Sigmoid colon (tissue), 3 donors: ENCODE measurements at regions not wholly inside any gene's neighbourhood (a gene's known extent, or its start where the extent isn't known, plus 50 kb on each side); places are given as distances from the start of the nearest gene placed in this dataset.

ENCODE experiments used
- POLR2A ChIP-seq, 2 donors: fragments of 450-650 bp; IDR thresholded peaks; one replicate each; pipeline ENCODE4 v1.6.1; 2016; ENCODE audit warnings: antibody characterized with exemption in 2 of 2, mild to moderate bottlenecking in 2 of 2, moderate library complexity in 2 of 2
- TF ChIP-seq, protein P1 (sequence below), 4 experiments: fragments of 450-650 bp in 3 of 4; fragments of 200-600 bp in 1 of 4; IDR thresholded peaks; one replicate each; pipeline ENCODE4 v1.5.1; 2016 to 2019; ENCODE audit warnings: antibody characterized with exemption in 4 of 4, mild to moderate bottlenecking in 3 of 4, moderate library complexity in 2 of 4

DNA sequence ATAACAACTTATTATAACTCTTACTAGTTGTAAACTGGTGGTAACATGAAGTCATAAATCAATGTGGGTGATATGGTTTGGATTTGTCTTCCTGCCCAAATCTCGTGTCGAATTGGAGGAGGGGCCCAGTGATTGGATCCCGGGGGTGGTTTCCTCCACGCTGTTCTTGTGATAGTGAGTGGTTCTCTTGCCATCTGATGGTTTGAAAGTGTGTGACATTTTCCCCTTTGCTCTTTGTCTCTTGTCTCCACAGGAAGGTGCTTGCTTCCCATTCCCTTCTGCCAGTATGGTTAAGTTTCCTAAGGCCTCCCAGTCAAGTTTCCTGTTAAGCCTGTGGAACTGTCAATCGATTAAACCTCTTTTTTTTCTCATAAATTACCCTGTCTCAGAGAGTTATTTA is 321.6 kb downstream of the DSEL start:
- TF ChIP-seq, protein P1, sequence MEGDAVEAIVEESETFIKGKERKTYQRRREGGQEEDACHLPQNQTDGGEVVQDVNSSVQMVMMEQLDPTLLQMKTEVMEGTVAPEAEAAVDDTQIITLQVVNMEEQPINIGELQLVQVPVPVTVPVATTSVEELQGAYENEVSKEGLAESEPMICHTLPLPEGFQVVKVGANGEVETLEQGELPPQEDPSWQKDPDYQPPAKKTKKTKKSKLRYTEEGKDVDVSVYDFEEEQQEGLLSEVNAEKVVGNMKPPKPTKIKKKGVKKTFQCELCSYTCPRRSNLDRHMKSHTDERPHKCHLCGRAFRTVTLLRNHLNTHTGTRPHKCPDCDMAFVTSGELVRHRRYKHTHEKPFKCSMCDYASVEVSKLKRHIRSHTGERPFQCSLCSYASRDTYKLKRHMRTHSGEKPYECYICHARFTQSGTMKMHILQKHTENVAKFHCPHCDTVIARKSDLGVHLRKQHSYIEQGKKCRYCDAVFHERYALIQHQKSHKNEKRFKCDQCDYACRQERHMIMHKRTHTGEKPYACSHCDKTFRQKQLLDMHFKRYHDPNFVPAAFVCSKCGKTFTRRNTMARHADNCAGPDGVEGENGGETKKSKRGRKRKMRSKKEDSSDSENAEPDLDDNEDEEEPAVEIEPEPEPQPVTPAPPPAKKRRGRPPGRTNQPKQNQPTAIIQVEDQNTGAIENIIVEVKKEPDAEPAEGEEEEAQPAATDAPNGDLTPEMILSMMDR (IDR thresholded peaks at IDR 0.05): no peak
- TF ChIP-seq POLR2A (IDR thresholded peaks at IDR 0.05): no peak
